WTC11 (cell line): ENCODE measurements at regions not wholly inside any gene's neighbourhood (a gene's known extent, or its start where the extent isn't known, plus 50 kb on each side); places are given as distances from the start of the nearest gene placed in this dataset.

Experiments
- ATAC-seq: fragments of 200-7000 bp; cut with Tn5 transposase; 2 replicates; pipeline ENCODE4 v1.10.0; 2021; ENCODE audit warnings: mild to moderate bottlenecking, moderate library complexity
- CTCF ChIA-PET: fragments of 300-600 bp; sonication (Branson Sonifier 250); formaldehyde crosslinking; loops from one replicate; lab custom pipeline; 2021; ENCODE audit warnings: antibody characterized with exemption; lab: Charles Lee
- POLR2A ChIA-PET: fragments of 350-600 bp; sonication (Branson Sonifier 250); formaldehyde crosslinking; loops from one replicate; lab custom pipeline; 2021; ENCODE audit warnings: antibody characterized with exemption; lab: Charles Lee
- DNase-seq: peaks from one replicate; pipeline ENCODE4 v3.0.0; 2021; ENCODE audit warnings: low spot score
- H3K27ac Mint-ChIP-seq: 2 replicates; pipeline ENCODE4 v1.8.0; 2021; ENCODE audit warnings: mixed read lengths
- H3K27me3 Mint-ChIP-seq: 2 replicates; pipeline ENCODE4 v1.8.0; 2021; ENCODE audit warnings: low read depth, mild to moderate bottlenecking, moderate library complexity, mixed read lengths
- H3K36me3 Mint-ChIP-seq: 2 replicates; pipeline ENCODE4 v1.8.0; 2021; ENCODE audit warnings: mixed read lengths
- H3K4me1 Mint-ChIP-seq: 2 replicates; pipeline ENCODE4 v1.8.0; 2022; ENCODE audit warnings: mixed read lengths
- H3K4me3 Mint-ChIP-seq: 2 replicates; pipeline ENCODE4 v1.8.0; 2021; ENCODE audit warnings: mild to moderate bottlenecking, moderate library complexity, mixed read lengths
- H3K9me3 Mint-ChIP-seq: 2 replicates; pipeline ENCODE4 v1.8.0; 2021; ENCODE audit warnings: mixed read lengths
- CDX4 ChIP-seq: fragments of 250-450 bp; sonication (Bioruptor Pico); IDR thresholded peaks from 2 replicates; pipeline ENCODE4 v1.9.0; 2021; ENCODE audit warnings: moderate library complexity, mild to moderate bottlenecking, inconsistent platforms, borderline replicate concordance
- E2F4 ChIP-seq: sonication (generic); formaldehyde crosslinking; IDR thresholded peaks from 2 replicates; pipeline ENCODE4 v1.8.1; 2022; ENCODE audit warnings: low read depth, mild to moderate bottlenecking, moderate library complexity, missing genetic modification reagents, borderline replicate concordance
- ETV6 ChIP-seq: sonication (generic); formaldehyde crosslinking; IDR thresholded peaks from 2 replicates; pipeline ENCODE4 v1.8.1; 2022; ENCODE audit warnings: mild to moderate bottlenecking, missing genetic modification reagents
- FOXK1 ChIP-seq: sonication (generic); formaldehyde crosslinking; IDR thresholded peaks from 2 replicates; pipeline ENCODE4 v1.8.0; 2022; ENCODE audit warnings: mild to moderate bottlenecking, moderate library complexity, missing genetic modification reagents
- GRHL2 ChIP-seq: fragments of 250-450 bp; sonication (Bioruptor Pico); IDR thresholded peaks from 2 replicates; pipeline ENCODE4 v1.8.0; 2022; ENCODE audit warnings: mild to moderate bottlenecking, moderate library complexity; ENCODE audit not compliant: insufficient replicate concordance, severe bottlenecking
- JAZF1 ChIP-seq: fragments of 250-450 bp; sonication (Bioruptor Pico); IDR thresholded peaks from 2 replicates; pipeline ENCODE4 v1.9.0; 2021; ENCODE audit warnings: moderate library complexity, mild to moderate bottlenecking, inconsistent platforms
- MYBL2 ChIP-seq: sonication (generic); formaldehyde crosslinking; IDR thresholded peaks from 2 replicates; pipeline ENCODE4 v1.8.1; 2023; ENCODE audit warnings: mild to moderate bottlenecking, moderate library complexity, missing genetic modification reagents
- NFATC4 ChIP-seq: fragments of 250-450 bp; sonication (Bioruptor Pico); IDR thresholded peaks from 2 replicates; pipeline ENCODE4 v1.9.0; 2021; ENCODE audit warnings: mild to moderate bottlenecking
- NR1H2 ChIP-seq: sonication (generic); formaldehyde crosslinking; IDR thresholded peaks from 2 replicates; pipeline ENCODE4 v1.9.0; 2021; ENCODE audit warnings: mild to moderate bottlenecking, moderate library complexity, missing genetic modification reagents
- NR3C1 ChIP-seq: sonication (generic); formaldehyde crosslinking; conservative IDR thresholded peaks from 2 replicates; pipeline ENCODE4 v1.8.1; 2023; ENCODE audit warnings: low read depth, mild to moderate bottlenecking, missing genetic modification reagents
- PREB ChIP-seq: sonication (generic); formaldehyde crosslinking; IDR thresholded peaks from 2 replicates; pipeline ENCODE4 v1.8.1; 2022; ENCODE audit warnings: mild to moderate bottlenecking, missing genetic modification reagents, moderate library complexity, borderline replicate concordance
- RELA ChIP-seq: sonication (generic); formaldehyde crosslinking; IDR thresholded peaks from 2 replicates; pipeline ENCODE4 v1.8.1; 2022; ENCODE audit warnings: missing genetic modification reagents, mild to moderate bottlenecking, borderline replicate concordance
- TEAD1 ChIP-seq: sonication (generic); formaldehyde crosslinking; IDR thresholded peaks from 2 replicates; pipeline ENCODE4 v1.8.0; 2022; ENCODE audit warnings: mild to moderate bottlenecking, missing genetic modification reagents
- ZBTB21 ChIP-seq: sonication (generic); formaldehyde crosslinking; IDR thresholded peaks from 2 replicates; pipeline ENCODE4 v1.8.1; 2023; ENCODE audit warnings: mild to moderate bottlenecking, missing genetic modification reagents, borderline replicate concordance
- ZNF416 ChIP-seq: fragments of 250-450 bp; sonication (Bioruptor Pico); IDR thresholded peaks from 2 replicates; pipeline ENCODE4 v1.9.0; 2021; ENCODE audit warnings: mild to moderate bottlenecking, inconsistent platforms
- TF ChIP-seq, protein P1 (sequence below): sonication (generic); formaldehyde crosslinking; IDR thresholded peaks from 2 replicates; pipeline ENCODE4 v1.8.0; 2023; ENCODE audit warnings: mild to moderate bottlenecking, missing genetic modification reagents
- TF ChIP-seq, protein P2 (sequence below): sonication (generic); formaldehyde crosslinking; IDR thresholded peaks from 2 replicates; pipeline ENCODE4 v1.8.1; 2023; ENCODE audit warnings: mild to moderate bottlenecking, missing genetic modification reagents, moderate library complexity
- TF ChIP-seq, protein P3 (sequence below): sonication (generic); formaldehyde crosslinking; conservative IDR thresholded peaks from 2 replicates; pipeline ENCODE4 v1.8.1; 2023; ENCODE audit warnings: mild to moderate bottlenecking, low read depth, missing genetic modification reagents, moderate library complexity

GRCh38 chr5:123756318-123756665 lies 244.3 kb downstream of the CSNK1G3 start:
- H3K4me1 Mint-ChIP-seq: peaks cover 23% of the 10 kb centered on the region
- TF ChIP-seq, protein P1, sequence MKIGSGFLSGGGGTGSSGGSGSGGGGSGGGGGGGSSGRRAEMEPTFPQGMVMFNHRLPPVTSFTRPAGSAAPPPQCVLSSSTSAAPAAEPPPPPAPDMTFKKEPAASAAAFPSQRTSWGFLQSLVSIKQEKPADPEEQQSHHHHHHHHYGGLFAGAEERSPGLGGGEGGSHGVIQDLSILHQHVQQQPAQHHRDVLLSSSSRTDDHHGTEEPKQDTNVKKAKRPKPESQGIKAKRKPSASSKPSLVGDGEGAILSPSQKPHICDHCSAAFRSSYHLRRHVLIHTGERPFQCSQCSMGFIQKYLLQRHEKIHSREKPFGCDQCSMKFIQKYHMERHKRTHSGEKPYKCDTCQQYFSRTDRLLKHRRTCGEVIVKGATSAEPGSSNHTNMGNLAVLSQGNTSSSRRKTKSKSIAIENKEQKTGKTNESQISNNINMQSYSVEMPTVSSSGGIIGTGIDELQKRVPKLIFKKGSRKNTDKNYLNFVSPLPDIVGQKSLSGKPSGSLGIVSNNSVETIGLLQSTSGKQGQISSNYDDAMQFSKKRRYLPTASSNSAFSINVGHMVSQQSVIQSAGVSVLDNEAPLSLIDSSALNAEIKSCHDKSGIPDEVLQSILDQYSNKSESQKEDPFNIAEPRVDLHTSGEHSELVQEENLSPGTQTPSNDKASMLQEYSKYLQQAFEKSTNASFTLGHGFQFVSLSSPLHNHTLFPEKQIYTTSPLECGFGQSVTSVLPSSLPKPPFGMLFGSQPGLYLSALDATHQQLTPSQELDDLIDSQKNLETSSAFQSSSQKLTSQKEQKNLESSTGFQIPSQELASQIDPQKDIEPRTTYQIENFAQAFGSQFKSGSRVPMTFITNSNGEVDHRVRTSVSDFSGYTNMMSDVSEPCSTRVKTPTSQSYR (CRISPR knock-in tag): no peak
- TF ChIP-seq TEAD1 (no peak), RELA (CRISPR knock-in tag) (no peak), JAZF1 (CRISPR knock-in tag) (no peak), ZNF416 (CRISPR knock-in tag) (no peak), NR1H2 (CRISPR knock-in tag) (no peak), FOXK1 (CRISPR knock-in tag) (no peak), GRHL2 (no peak), CDX4 (CRISPR knock-in tag) (no peak), ZBTB21 (no peak)
- TF ChIP-seq, all 79 proteins: peak for 0
- ChIA-PET CTCF (no interaction called here), POLR2A (no interaction called here)
- H3K27ac Mint-ChIP-seq: no peak overlapping the region
- no peak for ATAC-seq
- H3K27me3 Mint-ChIP-seq: no peaks in the 10 kb centered on the region; the same call in 1 of the 2 replicates
- no peak overlapping the region for H3K4me3 Mint-ChIP-seq
- no peak for DNase-seq
- H3K36me3 Mint-ChIP-seq: no peaks in the 10 kb centered on the region; the same call in none of the 2 replicates
- no peaks in the 10 kb centered on the region; the same call in 1 of the 2 replicates for H3K9me3 Mint-ChIP-seq

- no peaks in the 10 kb centered on the region; the same call in 1 of the 2 replicates for H3K9me3 Mint-ChIP-seq
- no peak for DNase-seq
- CTCF ChIA-PET: no interaction called here
- H3K36me3 Mint-ChIP-seq: no peaks in the 10 kb centered on the region; the same call in none of the 2 replicates
- peaks cover 23% of the 10 kb centered on the region for H3K4me1 Mint-ChIP-seq
- no peaks in the 10 kb centered on the region; the same call in 1 of the 2 replicates for H3K27me3 Mint-ChIP-seq
- POLR2A ChIA-PET: no interaction called here
- no peak for ATAC-seq
- H3K27ac Mint-ChIP-seq: no peak overlapping the region
- TF ChIP-seq E2F4 (no peak), PREB (CRISPR knock-in tag) (no peak), ETV6 (CRISPR knock-in tag) (no peak), NR3C1 (CRISPR knock-in tag) (no peak), MYBL2 (CRISPR knock-in tag) (no peak), ZBTB21 (no peak), NFATC4 (CRISPR knock-in tag) (no peak), RELA (CRISPR knock-in tag) (no peak)
- TF ChIP-seq, protein P2, sequence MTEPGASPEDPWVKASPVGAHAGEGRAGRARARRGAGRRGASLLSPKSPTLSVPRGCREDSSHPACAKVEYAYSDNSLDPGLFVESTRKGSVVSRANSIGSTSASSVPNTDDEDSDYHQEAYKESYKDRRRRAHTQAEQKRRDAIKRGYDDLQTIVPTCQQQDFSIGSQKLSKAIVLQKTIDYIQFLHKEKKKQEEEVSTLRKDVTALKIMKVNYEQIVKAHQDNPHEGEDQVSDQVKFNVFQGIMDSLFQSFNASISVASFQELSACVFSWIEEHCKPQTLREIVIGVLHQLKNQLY (CRISPR knock-in tag): no peak
- TF ChIP-seq, protein P3, sequence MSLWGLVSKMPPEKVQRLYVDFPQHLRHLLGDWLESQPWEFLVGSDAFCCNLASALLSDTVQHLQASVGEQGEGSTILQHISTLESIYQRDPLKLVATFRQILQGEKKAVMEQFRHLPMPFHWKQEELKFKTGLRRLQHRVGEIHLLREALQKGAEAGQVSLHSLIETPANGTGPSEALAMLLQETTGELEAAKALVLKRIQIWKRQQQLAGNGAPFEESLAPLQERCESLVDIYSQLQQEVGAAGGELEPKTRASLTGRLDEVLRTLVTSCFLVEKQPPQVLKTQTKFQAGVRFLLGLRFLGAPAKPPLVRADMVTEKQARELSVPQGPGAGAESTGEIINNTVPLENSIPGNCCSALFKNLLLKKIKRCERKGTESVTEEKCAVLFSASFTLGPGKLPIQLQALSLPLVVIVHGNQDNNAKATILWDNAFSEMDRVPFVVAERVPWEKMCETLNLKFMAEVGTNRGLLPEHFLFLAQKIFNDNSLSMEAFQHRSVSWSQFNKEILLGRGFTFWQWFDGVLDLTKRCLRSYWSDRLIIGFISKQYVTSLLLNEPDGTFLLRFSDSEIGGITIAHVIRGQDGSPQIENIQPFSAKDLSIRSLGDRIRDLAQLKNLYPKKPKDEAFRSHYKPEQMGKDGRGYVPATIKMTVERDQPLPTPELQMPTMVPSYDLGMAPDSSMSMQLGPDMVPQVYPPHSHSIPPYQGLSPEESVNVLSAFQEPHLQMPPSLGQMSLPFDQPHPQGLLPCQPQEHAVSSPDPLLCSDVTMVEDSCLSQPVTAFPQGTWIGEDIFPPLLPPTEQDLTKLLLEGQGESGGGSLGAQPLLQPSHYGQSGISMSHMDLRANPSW: no peak
- no peak overlapping the region for H3K4me3 Mint-ChIP-seq
Measured at GRCh38 chr5:123755653-123756317, 243.8 kb downstream of the CSNK1G3 start.
